GM12874 (cell line): ENCODE measurements at regions not wholly inside any gene's neighbourhood (a gene's known extent, or its start where the extent isn't known, plus 50 kb on each side); places are given as distances from the start of the nearest gene placed in this dataset.

Experiments
- TF ChIP-seq, protein P1 (sequence below): IDR thresholded peaks from 2 replicates; pipeline ENCODE4 v1.5.1; 2011; ENCODE audit warnings: low read depth, mild to moderate bottlenecking, control low read depth, low read length, moderate library complexity; ENCODE audit not compliant: insufficient read depth

DNA sequence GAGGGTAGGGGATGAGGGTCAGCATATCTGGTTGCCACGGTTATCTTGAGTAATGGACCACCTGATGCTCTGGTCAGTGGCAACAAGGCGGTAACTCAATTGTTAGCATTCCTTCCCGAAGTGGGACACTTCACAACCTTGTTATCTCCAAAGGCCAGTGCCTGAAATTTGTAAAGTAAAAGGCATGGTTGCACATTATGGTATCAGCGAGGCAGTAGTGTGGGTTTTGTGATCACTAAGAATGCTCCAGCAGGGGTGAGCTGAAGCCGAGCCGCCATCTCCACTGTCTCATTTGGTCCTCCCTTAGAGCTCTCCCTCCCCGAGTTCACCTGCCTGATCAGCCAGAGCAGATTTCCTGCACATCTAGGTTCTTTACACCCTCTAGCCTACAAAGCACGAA lies 50.5 kb upstream of the LGALSL start:
- TF ChIP-seq, protein P1, sequence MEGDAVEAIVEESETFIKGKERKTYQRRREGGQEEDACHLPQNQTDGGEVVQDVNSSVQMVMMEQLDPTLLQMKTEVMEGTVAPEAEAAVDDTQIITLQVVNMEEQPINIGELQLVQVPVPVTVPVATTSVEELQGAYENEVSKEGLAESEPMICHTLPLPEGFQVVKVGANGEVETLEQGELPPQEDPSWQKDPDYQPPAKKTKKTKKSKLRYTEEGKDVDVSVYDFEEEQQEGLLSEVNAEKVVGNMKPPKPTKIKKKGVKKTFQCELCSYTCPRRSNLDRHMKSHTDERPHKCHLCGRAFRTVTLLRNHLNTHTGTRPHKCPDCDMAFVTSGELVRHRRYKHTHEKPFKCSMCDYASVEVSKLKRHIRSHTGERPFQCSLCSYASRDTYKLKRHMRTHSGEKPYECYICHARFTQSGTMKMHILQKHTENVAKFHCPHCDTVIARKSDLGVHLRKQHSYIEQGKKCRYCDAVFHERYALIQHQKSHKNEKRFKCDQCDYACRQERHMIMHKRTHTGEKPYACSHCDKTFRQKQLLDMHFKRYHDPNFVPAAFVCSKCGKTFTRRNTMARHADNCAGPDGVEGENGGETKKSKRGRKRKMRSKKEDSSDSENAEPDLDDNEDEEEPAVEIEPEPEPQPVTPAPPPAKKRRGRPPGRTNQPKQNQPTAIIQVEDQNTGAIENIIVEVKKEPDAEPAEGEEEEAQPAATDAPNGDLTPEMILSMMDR = no peak

GRCh38 chr2:64404002-64404731 lies 49.8 kb upstream of the LGALSL start:
- TF ChIP-seq, protein P1 = no peak
